HG03575 (cell line): ENCODE measurements at regions not wholly inside any gene's neighbourhood (a gene's known extent, or its start where the extent isn't known, plus 50 kb on each side); places are given as distances from the start of the nearest gene placed in this dataset.

Experiments
- ATAC-seq: cut with Tn5 transposase; IDR thresholded peaks from one replicate; pipeline ENCODE4 v1.9.1; 2021; ENCODE audit not compliant: unreplicated experiment, insufficient number of reproducible peaks, low FRiP score; ENCODE audit errors: extremely low read depth

DNA sequence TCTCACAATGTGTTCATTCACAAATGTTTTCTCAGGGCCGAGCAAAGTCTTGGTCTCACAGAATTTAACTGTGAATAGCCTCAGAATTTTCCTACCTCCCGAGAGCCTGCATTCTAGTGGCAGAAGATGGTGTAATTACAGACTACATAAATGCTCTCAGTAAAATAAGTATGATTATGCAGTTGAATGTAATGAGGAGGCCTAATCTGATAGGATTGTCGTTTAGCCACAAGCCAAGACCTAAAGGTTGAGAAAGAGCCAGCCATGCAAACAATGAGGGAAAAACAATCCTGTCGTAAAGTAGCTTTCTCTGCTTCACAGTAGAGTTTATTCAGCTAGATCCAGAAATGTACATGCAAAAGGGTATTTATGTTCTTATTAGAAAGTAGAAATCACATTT lies 607.8 kb upstream of the B3GALT2 start:
- no peak for ATAC-seq

DNA sequence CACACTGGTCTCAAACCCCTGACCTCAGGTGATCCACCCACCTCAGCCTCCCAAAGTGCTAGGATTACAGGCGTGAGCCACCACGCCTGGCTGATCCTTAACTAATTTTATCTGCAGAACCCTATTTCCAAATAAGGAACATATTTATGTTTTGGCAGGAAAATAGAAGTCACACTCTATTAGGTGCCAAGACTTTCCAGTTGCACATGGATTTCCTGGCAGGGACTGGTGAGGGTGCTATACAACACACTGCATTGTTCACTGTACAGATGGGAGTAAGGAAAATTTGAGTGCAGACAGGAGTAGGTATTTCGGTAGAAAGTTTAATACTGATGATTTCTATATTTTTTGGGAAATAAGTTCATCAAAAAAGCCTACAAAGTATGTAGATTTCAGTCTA lies 605.3 kb upstream of the B3GALT2 start:
- no peak for ATAC-seq

DNA sequence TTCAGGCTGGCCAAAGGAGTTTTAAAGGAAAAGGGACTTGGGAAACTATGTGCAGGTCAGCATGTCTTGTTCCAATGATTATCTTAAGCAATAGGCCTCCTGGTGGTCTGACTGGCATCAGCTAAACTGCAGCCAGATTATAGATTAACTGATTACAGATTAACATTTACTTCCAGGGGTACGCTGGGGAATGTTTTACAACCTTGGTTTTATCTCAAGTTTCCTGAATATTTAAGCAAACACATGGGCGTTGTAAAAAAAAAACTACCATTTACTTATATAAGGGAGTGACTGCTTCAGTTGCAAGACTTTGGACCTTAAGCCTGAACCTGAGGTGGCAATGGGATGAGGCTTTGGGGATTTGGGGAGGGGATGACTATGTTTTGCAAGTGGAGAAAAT lies 600.6 kb upstream of the B3GALT2 start:
- ATAC-seq = no peak

DNA sequence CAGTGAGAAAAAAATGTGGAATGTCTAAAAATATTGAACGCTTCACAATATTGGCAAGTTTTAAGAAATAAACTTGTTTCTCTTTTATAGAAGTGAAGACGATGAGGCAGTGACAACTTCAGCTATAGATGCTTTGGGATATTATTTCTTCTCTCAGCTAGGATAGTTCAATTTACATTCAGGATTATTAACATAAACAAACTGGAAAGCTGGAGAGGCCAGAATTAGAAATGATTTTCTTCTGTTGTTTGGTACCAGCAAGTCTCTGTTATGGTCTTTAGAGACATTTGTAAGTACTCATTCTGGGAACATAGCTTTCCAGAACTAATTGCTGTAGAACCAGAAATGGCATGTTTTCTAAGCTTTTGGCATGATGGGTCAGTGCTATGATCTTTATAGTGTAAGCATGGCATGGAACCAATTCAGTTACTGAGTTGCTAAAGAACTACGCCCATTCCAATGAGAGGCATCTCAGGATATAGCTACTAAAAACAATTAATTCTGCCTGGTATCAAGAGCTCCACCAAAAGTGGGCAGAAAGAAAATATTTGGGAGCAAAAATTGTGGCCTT lies 599.5 kb upstream of the B3GALT2 start:
- no peak for ATAC-seq

DNA sequence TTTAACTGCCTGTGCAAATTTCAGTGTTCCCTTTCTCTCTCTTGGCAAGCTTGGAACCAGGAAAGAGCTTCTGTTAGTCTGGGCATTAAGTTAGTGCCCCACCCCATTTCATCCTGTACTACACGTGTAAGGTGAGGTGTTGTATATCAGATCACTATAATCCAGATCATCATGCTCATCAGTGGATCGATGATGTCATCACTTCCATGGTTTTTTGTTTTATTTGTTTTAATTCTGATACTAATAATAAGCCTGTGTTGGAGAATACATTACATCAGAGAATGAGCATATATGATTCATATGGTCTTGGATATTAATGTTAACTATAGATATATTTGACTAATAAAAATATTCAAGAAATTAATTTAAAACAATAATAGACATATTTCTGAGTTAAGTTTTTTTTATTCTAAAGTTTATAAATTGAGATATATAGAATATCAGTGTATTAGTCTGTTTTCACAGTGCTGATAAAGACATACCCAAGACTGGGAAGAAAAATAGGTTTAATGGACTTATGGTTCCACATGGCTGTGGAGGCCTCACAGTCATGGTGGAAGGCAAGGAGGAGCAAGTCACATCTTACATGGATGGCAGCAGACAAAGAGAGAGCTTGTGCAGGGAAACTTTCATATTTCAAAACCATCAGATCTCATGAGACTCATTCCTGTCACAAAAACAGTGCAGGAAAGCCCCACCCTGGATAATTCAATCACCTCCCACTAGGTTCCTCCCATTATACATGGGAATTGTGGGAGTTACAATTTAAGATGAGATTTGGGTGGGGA lies 588.3 kb upstream of the B3GALT2 start:
- no peak for ATAC-seq

DNA sequence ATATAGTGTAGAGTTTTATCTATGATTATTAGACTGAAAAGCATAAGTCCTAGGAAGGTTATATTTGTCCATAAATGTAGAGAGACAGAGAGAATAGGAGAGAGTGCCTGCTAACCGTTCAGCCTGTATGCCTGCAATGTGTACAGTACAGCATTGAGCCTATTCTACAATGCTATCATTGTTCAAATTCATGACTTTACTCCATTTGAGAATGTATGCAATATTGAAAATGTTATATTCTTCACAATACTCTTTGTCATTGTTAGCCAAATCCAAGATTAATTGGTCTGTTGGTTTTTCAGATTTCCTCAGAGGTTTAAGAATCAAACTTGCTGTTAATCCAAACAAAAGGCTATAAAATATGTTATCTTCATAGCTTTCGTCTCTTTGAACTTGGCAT lies 585.2 kb upstream of the B3GALT2 start:
- no peak for ATAC-seq

DNA sequence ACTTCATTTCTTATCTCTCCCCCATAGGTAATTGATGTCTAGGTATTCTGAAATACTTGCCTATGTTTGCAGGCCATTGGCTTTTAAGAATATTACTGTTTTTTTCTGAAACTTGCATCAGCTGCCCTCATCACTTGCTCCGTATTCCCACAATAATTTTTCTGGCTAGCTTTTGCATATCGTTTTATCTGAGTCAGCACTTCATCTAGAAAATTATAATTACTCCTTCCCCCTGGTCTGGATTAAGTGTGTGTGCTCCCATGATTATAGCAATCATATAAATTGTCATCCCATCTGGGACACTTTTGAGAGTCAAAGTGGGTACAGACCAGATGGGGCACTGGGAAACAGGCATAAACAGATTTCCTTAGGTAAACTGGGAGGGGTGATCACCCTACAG lies 583.2 kb upstream of the B3GALT2 start:
- no peak for ATAC-seq

DNA sequence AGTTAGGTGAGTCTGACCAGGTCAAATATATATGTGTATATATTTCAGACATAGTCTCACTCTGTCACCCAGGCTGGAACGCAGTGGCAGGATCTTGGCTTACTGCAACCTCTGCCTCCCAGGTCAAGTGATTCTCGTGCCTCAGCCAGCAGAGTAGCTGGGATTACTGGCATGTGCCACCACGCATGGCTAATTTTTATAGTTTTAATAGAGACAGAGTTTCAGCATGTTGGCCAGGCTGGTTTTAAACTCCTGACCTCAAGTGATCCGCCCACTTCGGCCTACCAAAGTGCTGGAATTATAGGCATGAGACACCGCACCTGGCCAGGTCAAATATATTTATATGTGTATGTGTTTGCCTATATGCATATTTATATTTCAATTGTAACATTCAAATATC lies 581.5 kb upstream of the B3GALT2 start:
- no peak for ATAC-seq

DNA sequence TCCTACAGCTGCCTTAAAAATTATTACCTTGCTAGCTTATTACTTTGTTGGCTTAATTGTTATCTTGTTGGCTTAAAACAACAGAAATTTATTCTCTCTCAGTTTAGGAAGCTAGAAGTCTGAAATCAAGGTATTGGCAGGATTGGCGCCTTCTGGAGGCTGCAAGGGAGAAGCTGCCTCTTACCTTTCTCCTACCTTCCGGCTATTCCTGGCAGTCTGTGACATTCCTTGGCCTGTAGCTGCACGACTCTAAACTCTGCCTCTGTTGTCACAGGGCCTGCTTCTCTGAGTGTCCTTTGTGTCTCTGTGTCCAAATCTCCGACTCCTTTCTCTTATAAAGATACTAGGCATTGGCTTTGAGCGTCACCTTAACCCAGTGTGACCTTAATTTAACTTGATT lies 579.9 kb upstream of the B3GALT2 start:
- no peak for ATAC-seq

DNA sequence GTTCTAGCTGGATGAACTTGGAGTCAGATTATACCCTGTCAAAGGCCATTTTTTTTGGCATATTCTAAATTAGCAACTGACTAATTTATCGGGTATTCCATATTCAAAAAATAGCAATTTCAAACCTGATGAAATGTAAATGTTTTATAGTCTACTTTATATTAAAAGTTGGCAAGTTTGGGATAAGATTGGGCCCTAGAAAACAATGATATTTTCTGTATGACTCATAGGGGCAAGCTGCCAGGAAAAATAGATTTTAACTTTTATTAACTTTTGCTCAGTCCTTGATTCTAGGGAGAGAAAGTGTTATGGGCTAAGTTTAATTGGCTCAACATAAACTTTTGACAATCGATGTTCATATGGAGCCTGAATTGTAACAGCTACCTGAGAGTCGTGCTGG lies 576.9 kb upstream of the B3GALT2 start:
- ATAC-seq = no peak

DNA sequence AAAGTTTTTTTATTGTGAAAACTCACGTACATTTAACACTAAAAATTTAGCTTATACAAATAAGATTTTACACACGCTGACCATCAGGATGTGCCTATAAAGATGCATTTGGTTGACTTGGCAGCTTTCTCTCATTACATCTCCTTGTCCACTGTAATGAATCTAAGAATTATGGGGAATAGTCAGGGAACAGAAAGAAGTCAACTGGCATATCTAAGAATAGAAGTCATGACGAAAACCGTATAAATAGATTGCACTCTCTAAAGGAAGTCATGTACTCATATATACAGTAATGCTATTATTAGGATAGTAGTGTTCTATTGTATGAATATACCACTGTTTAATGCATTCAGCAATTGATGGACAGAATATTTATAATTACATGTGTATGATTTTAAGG lies 575.8 kb upstream of the B3GALT2 start:
- no peak for ATAC-seq

DNA sequence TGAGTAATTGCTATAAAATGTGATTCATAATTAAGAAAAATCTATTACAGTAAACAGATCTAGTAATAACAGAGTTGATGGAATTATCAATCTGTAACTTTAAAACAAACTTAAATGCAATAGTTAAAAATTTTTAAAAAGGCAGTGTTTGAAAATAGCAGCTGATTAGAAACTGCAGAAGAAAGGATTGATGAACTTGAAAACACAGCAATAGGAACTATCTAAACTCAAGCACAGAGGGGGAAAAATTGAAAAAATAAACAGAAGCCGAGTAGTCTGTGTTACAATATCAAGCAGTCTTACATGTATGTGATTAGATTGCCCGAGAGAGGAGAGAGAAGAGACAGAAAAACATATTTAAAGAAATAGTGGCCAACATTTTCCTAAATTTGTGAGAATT lies 569.0 kb upstream of the B3GALT2 start:
- no peak for ATAC-seq

DNA sequence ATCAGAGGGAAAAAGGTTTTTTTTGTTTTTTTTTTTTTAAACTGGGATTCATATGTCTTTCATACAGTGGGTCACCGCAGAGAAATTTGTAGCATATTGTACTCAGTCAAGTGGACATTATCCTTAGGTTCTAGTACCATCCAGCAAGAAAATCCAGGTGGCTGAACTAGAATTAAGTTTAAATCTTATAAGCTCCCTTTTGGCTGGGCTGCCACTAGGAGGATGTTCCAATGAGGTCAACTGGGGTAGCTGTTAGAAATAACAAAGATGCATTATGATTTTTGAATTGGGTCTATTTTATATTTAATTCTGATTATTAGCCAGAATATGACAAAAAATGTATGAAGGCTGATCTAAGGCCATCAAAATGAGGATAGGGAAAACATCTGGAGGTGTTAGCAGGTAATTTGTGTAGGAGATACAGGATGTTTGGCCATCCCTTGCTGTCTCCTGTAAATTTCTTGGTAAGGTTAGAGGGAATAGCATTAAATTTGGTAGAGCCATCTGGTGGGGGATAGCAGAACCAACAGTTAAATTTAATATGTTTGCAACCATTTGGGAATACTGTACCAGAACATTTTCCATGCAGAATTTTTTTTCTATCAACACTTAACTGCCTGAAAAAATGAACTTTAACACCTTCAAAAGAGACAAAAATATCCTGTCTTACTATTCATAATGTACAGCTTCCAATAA lies 568.5 kb upstream of the B3GALT2 start:
- no peak for ATAC-seq

DNA sequence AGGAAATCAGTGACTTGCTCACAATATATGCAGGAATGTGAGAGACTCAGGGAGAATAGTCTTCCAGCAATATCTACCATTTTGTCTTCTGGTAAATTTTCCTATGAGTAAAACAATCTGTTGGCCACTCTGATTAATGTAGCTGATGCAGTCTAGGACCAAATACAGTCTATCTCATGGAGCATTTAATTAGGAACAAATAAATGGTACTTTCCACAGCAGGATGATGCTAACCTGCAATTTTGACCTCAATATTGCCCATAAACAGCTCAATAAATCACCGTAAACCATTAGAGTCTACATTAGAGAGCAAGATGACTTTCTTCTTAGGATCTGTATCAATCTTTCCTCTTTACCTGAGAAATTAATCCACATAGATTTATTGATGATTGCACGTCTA lies 567.7 kb upstream of the B3GALT2 start:
- no peak for ATAC-seq

DNA sequence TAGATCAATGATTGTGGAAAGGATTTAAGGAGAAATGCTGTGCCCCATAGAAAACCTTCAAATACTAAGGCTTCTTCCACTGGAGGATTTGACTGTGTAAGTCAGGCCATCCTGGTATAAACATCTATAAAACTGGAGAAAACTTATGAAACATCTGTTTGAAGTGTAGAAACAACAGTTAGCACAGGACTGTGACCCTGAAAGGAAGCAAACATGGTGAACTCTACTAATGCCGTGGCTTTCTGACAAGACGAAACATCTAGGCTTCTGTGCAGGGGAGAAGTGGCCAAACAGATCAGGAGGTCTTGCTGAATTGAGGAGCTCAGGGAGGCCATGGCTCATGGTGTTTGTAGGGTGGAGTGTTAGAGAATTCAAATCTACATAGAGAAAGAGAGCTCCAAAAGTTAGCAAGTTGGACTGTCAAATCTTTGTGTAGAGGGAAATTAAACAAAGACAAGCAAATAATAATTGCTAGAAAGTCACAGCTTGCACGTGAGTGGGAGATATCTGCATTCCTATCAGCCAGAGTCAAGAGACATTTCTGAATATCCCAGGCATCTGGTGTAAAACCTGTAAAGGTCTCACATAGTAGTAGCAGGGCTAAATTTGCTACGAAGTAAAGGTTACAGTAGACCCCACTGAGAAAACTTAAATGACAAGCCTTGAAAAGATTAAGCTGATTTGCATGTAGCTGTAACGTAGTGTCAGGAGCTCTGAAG lies 566.8 kb upstream of the B3GALT2 start:
- no peak for ATAC-seq

DNA sequence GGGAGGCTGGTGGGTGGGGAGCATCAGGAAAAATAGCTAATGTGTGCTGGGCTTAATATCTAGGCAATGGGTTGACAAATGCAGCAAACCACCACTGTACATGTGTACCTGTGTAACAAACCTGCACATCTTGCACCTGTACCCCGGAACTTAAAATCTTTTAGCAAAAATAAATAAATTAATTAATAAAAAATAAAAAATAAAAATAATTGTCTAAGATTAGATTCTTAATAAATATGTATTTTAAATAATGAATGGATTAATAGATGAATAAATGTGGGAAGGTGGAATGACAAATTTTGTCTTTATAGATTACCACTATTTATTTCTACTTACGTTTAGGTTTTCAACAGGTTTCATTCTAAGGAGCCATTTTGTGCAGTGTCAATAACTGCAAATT lies 563.5 kb upstream of the B3GALT2 start:
- no peak for ATAC-seq

DNA sequence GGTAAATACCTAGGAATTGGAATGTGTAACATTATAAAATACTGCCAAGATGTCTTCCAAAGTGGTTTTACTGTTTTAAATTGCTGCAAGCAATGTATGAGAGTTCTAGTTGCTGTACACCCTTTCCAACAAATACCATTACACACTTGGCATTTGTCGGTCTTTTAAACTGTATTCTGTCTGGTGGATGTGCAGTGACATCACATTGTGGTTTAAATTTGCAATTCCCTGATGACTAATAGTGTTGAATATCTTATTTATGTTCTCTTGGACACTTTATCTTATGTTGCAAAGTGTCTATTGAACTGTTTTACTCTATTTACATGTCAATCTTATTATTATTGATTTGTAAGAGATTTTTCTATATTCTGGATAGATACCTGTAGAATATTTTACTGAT lies 561.2 kb upstream of the B3GALT2 start:
- ATAC-seq = no peak

DNA sequence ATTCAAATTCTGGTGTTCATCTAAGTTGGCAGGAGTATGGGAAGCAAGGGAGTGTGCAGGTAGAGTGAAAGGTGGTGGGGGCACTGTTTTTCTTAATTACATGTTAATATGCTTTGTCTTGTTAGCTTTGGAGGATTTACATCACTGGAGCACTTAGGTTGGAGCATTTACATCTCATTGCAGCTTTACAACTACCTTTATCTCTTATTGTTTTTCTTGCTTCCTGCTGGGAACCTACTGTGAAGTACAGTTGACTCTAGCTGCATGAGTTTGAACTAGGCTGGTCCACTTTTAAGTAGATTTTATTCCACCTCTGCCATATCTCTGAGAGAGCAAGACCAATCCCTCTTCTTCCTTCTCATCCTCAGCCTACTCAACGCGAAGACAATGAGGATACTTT lies 554.8 kb upstream of the B3GALT2 start:
- ATAC-seq = no peak

DNA sequence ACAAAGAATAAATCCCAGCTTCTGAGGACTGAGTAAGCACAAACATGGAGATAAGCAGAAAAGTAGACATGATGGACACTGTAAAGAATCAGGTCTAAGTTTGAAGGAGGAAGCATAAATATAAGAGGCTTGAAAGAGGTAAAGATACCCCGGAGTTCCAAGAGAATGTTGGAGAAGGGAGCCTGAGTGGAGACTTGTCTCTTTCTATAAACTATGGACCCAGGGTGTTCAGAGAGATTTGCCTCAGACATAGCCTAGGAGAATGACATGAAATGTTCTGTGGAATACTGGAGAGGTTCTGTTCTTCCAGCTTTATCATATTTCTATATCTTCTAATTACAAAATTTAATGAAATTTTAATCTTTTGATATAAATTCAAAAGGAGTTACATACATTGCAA lies 554.3 kb upstream of the B3GALT2 start:
- ATAC-seq = no peak

DNA sequence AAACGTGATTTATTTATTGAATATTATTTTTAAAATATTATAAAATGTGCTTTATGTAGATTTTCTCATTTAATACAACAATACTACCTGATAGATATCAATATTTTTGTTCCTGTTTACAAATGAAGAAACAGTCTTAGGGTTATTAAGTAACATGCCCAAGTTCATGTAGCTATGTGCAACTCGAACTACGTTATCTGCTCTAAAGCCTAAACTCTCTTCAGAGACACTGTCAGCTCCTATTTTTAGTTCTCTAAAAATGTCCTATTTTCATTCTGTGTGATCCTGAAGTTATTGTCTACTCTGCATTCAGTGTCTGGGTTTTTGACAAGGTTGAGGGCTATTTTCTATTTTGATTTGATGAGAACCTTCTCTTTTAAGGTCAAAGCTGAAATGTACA lies 550.1 kb upstream of the B3GALT2 start:
- no peak for ATAC-seq
